Fibroblast of lung (primary cell): ENCODE measurements at regions not wholly inside any gene's neighbourhood (a gene's known extent, or its start where the extent isn't known, plus 50 kb on each side); places are given as distances from the start of the nearest gene placed in this dataset.

Source experiments
- DNase-seq, 2 donors: peaks; one replicate each; pipeline versions ENCODE4 v3.0.0 to v3.0.0-alpha.2; 2010; ENCODE audit warnings: low read depth in 2 of 2
- H2AFZ ChIP-seq: 2 replicates; pipeline ENCODE4 v1.5.1; 2012; ENCODE audit warnings: low read length, control low read depth, inconsistent platforms
- H3K27ac ChIP-seq: 2 replicates; pipeline ENCODE4 v1.5.1; 2011; ENCODE audit warnings: low read length, control low read depth; ENCODE audit not compliant: insufficient read depth
- H3K27me3 ChIP-seq: 2 replicates; pipeline ENCODE4 v1.5.1; 2011; ENCODE audit warnings: mild to moderate bottlenecking, low read length; ENCODE audit not compliant: control insufficient read depth, insufficient read depth
- H3K36me3 ChIP-seq: 2 replicates; pipeline ENCODE4 v1.5.1; 2011; ENCODE audit warnings: low read length; ENCODE audit not compliant: control insufficient read depth, insufficient read depth
- H3K4me1 ChIP-seq: 2 replicates; pipeline ENCODE4 v1.5.1; 2011; ENCODE audit warnings: low read length; ENCODE audit not compliant: control insufficient read depth, insufficient read depth; ENCODE audit errors: extremely low read depth
- H3K4me2 ChIP-seq: 2 replicates; pipeline ENCODE4 v1.5.1; 2011; ENCODE audit warnings: low read length, control low read depth; ENCODE audit not compliant: insufficient read depth; ENCODE audit errors: extremely low read depth
- H3K4me3 ChIP-seq, 4 experiments: fragments of 200-600 bp in 1 of 4; sonication (generic) in 1 of 4; replicated peaks in 1 of 4; 2 replicates each; pipeline ENCODE4 v1.5.1; 2011 to 2016; ENCODE audit warnings: low read length in 4 of 4, low read depth in 3 of 4, mild to moderate bottlenecking in 3 of 4, control low read depth in 2 of 4, inconsistent platforms in 1 of 4, mixed read lengths in 1 of 4; ENCODE audit not compliant: insufficient read depth in 1 of 4; ENCODE audit errors: control extremely low read depth in 1 of 4
- H3K79me2 ChIP-seq: 2 replicates; pipeline ENCODE4 v1.5.1; 2012; ENCODE audit warnings: mild to moderate bottlenecking, low read length, inconsistent platforms; ENCODE audit not compliant: control insufficient read depth, insufficient read depth
- H3K9ac ChIP-seq: 2 replicates; pipeline ENCODE4 v1.5.1; 2011; ENCODE audit warnings: mild to moderate bottlenecking, low read length, control low read depth; ENCODE audit not compliant: insufficient read depth
- H3K9me3 ChIP-seq: 2 replicates; pipeline ENCODE4 v1.5.1; 2012; ENCODE audit warnings: low read depth, low read length; ENCODE audit not compliant: control insufficient read depth, insufficient read depth
- H4K20me1 ChIP-seq: 2 replicates; pipeline ENCODE4 v1.5.1; 2011; ENCODE audit warnings: low read length; ENCODE audit not compliant: control insufficient read depth, insufficient read depth; ENCODE audit errors: extremely low read depth
- CTCF ChIP-seq, 2 donors: IDR thresholded peaks in 1 of 2; conservative IDR thresholded peaks in 1 of 2; 1 replicate in 1 of 2; 2 replicates in 1 of 2; pipeline ENCODE4 v1.5.1; 2011 to 2012; ENCODE audit warnings: low read length in 2 of 2, control low read depth in 1 of 2, inconsistent platforms in 1 of 2, low read depth in 1 of 2, mild to moderate bottlenecking in 1 of 2
- EZH2 ChIP-seq: IDR thresholded peaks from 2 replicates; pipeline ENCODE4 v1.5.1; 2012; ENCODE audit warnings: low read length, control low read depth, mild to moderate bottlenecking; ENCODE audit errors: missing control alignments

GRCh38 chr11:80109031-80109430 lies 668.2 kb upstream of the TENM4 start:
- no peak overlapping the region for H3K9ac ChIP-seq
- no peaks in the 10 kb centered on the region for H3K79me2 ChIP-seq
- H3K9me3 ChIP-seq, result no peaks in the 10 kb centered on the region
- peak in 1 of 2 donors; percentile 26 for DNase-seq
- no peak overlapping the region for H3K4me3 ChIP-seq
- peaks cover 4% of the 10 kb centered on the region for H3K4me1 ChIP-seq
- no peaks in the 10 kb centered on the region for H4K20me1 ChIP-seq
- no peaks in the 10 kb centered on the region for H3K27me3 ChIP-seq
- TF ChIP-seq EZH2 (no peak), CTCF (conservative IDR thresholded peaks at IDR 0.05 in 1 of 2, IDR thresholded peaks at IDR 0.05 in 1 of 2; ENCODE audit: low read depth in 1 of 2, low read length in 2 of 2) (no peak)
- no peak overlapping the region for H3K27ac ChIP-seq
- no peak overlapping the region for H2AFZ ChIP-seq
- no peak overlapping the region for H3K4me2 ChIP-seq
- no peaks in the 10 kb centered on the region for H3K36me3 ChIP-seq

- H3K36me3 ChIP-seq, result no peaks in the 10 kb centered on the region
- H3K9me3 ChIP-seq, result no peaks in the 10 kb centered on the region
- H4K20me1 ChIP-seq, result no peaks in the 10 kb centered on the region
- no peak overlapping the region for H3K27ac ChIP-seq
- DNase-seq, result no peak
- TF ChIP-seq CTCF (conservative IDR thresholded peaks at IDR 0.05 in 1 of 2, IDR thresholded peaks at IDR 0.05 in 1 of 2; ENCODE audit: low read depth in 1 of 2, low read length in 2 of 2) (no peak), EZH2 (no peak)
- no peak overlapping the region for H2AFZ ChIP-seq
- no peaks in the 10 kb centered on the region for H3K79me2 ChIP-seq
- no peak overlapping the region for H3K4me3 ChIP-seq
- peaks cover 4% of the 10 kb centered on the region for H3K4me1 ChIP-seq
- H3K9ac ChIP-seq, result no peak overlapping the region
- no peaks in the 10 kb centered on the region for H3K27me3 ChIP-seq
- no peak overlapping the region for H3K4me2 ChIP-seq
These were observed 666.6 kb upstream of the TENM4 start for GRCh38 chr11:80107415-80107814.

- H3K27ac ChIP-seq, result peak overlapping the region; percentile 43
- H3K36me3 ChIP-seq, result no peaks in the 10 kb centered on the region
- DNase-seq, result no peak
- H3K9ac ChIP-seq, result no peak overlapping the region
- no peak overlapping the region for H3K4me3 ChIP-seq
- TF ChIP-seq CTCF (conservative IDR thresholded peaks at IDR 0.05 in 1 of 2, IDR thresholded peaks at IDR 0.05 in 1 of 2; ENCODE audit: low read depth in 1 of 2, low read length in 2 of 2) (no peak), EZH2 (no peak)
- H3K4me2 ChIP-seq, result no peak overlapping the region
- H3K9me3 ChIP-seq, result no peaks in the 10 kb centered on the region
- H3K79me2 ChIP-seq, result no peaks in the 10 kb centered on the region
- no peaks in the 10 kb centered on the region for H3K27me3 ChIP-seq
- H2AFZ ChIP-seq, result no peak overlapping the region
- peaks cover 4% of the 10 kb centered on the region for H3K4me1 ChIP-seq
- H4K20me1 ChIP-seq, result no peaks in the 10 kb centered on the region
These were observed 663.4 kb upstream of the TENM4 start for GRCh38 chr11:80104191-80104590.
